NB4 (cell line): ENCODE measurements at regions not wholly inside any gene's neighbourhood (a gene's known extent, or its start where the extent isn't known, plus 50 kb on each side); places are given as distances from the start of the nearest gene placed in this dataset.
"Not testable (repeated sequence)": the region's sequence is repeated elsewhere in the genome, so short reads cannot be mapped to it uniquely, and the experiment has no call there.

Experiments
- CTCF ChIP-seq: IDR thresholded peaks from one replicate; pipeline ENCODE4 v1.5.1; 2012; ENCODE audit warnings: low read depth, low read length
- MAX ChIP-seq: IDR thresholded peaks from 2 replicates; pipeline ENCODE4 v1.6.1; 2011; ENCODE audit warnings: low read depth, low read length
- MYC ChIP-seq: IDR thresholded peaks from 2 replicates; pipeline ENCODE4 v1.6.1; 2011; ENCODE audit warnings: low read depth, low read length
- POLR2A ChIP-seq: IDR thresholded peaks from 2 replicates; pipeline ENCODE4 v1.6.1; 2011; ENCODE audit warnings: mild to moderate bottlenecking; ENCODE audit not compliant: insufficient read length; ENCODE audit errors: extremely low read depth

- not testable (repeated sequence) for TF ChIP-seq CTCF, MAX, POLR2A, MYC
Observed at GRCh38 chrX:1016926-1017325, 195.5 kb downstream of the CRLF2 start.
